Osteocyte (in vitro differentiated cells): ENCODE measurements at regions not wholly inside any gene's neighbourhood (a gene's known extent, or its start where the extent isn't known, plus 50 kb on each side); places are given as distances from the start of the nearest gene placed in this dataset.
"Not testable (repeated sequence)": the region's sequence is repeated elsewhere in the genome, so short reads cannot be mapped to it uniquely, and the experiment has no call there.

Source experiments
- DNase-seq: peaks from one replicate; pipeline ENCODE4 v3.0.0; 2021; ENCODE audit warnings: mixed read lengths; ENCODE audit not compliant: unreplicated experiment; ENCODE audit errors: extremely low spot score
- H3K27ac Mint-ChIP-seq: one replicate; pipeline ENCODE4 v1.8.0; 2021; ENCODE audit warnings: mild to moderate bottlenecking, mixed read lengths; ENCODE audit not compliant: unreplicated experiment
- H3K27me3 Mint-ChIP-seq: one replicate; pipeline ENCODE4 v1.8.0; 2021; ENCODE audit warnings: mixed read lengths; ENCODE audit not compliant: unreplicated experiment
- H3K36me3 Mint-ChIP-seq: one replicate; pipeline ENCODE4 v1.8.0; 2021; ENCODE audit warnings: mixed read lengths; ENCODE audit not compliant: unreplicated experiment
- H3K4me1 Mint-ChIP-seq: one replicate; pipeline ENCODE4 v1.8.0; 2021; ENCODE audit warnings: mixed read lengths; ENCODE audit not compliant: unreplicated experiment
- H3K4me3 Mint-ChIP-seq: one replicate; pipeline ENCODE4 v1.8.0; 2021; ENCODE audit warnings: mild to moderate bottlenecking, moderate library complexity, mixed read lengths; ENCODE audit not compliant: unreplicated experiment
- H3K9me3 Mint-ChIP-seq: one replicate; pipeline ENCODE4 v1.8.0; 2021; ENCODE audit warnings: mixed read lengths; ENCODE audit not compliant: unreplicated experiment
- CTCF ChIP-seq: fragments of 200-600 bp; sonication (generic); IDR thresholded peaks from 2 replicates; pipeline ENCODE4 v1.5.0; 2021; ENCODE audit warnings: antibody characterized with exemption, mild to moderate bottlenecking, moderate library complexity

GRCh38 chr21:22189278-22189677, 1191.1 kb downstream of the NCAM2 start:
- Mint-ChIP-seq H3K9me3 (peaks cover 17% of the 10 kb centered on the region), H3K36me3 (no peaks in the 10 kb centered on the region), H3K4me3 (no peak overlapping the region), H3K4me1 (no peaks in the 10 kb centered on the region), H3K27ac (no peak overlapping the region), H3K27me3 (no peaks in the 10 kb centered on the region)
- TF ChIP-seq CTCF: no peak
- no peak for DNase-seq

GRCh38 chr21:22191581-22191980, 1193.4 kb downstream of the NCAM2 start:
- Mint-ChIP-seq H3K27ac (no peak overlapping the region), H3K9me3 (peaks cover 21% of the 10 kb centered on the region), H3K27me3 (no peaks in the 10 kb centered on the region), H3K4me3 (no peak overlapping the region), H3K4me1 (no peaks in the 10 kb centered on the region), H3K36me3 (no peaks in the 10 kb centered on the region)
- no peak for DNase-seq
- TF ChIP-seq CTCF: no peak

- Mint-ChIP-seq H3K36me3 (no peaks in the 10 kb centered on the region), H3K9me3 (peaks cover 21% of the 10 kb centered on the region), H3K27me3 (no peaks in the 10 kb centered on the region), H3K27ac (no peak overlapping the region), H3K4me3 (no peak overlapping the region), H3K4me1 (no peaks in the 10 kb centered on the region)
- TF ChIP-seq CTCF: no peak
- DNase-seq: no peak
Measured at GRCh38 chr21:22192766-22193165, 1194.6 kb downstream of the NCAM2 start.

- not testable (repeated sequence) for H3K27ac Mint-ChIP-seq, DNase-seq, H3K4me1 Mint-ChIP-seq, H3K27me3 Mint-ChIP-seq, H3K36me3 Mint-ChIP-seq, H3K4me3 Mint-ChIP-seq
- H3K9me3 Mint-ChIP-seq: peaks cover 20% of the 10 kb centered on the region
Measured at GRCh38 chr21:22194986-22195385, 1196.8 kb downstream of the NCAM2 start.

- Mint-ChIP-seq H3K27ac (no peak overlapping the region), H3K36me3 (no peaks in the 10 kb centered on the region), H3K4me3 (no peak overlapping the region), H3K9me3 (peaks cover 5% of the 10 kb centered on the region), H3K27me3 (no peaks in the 10 kb centered on the region), H3K4me1 (no peaks in the 10 kb centered on the region)
- TF ChIP-seq CTCF: no peak
- no peak for DNase-seq
Measured at GRCh38 chr21:22200378-22201092, 1202.3 kb downstream of the NCAM2 start.
